Small intestine (tissue), 7 donors: ENCODE measurements at regions not wholly inside any gene's neighbourhood (a gene's known extent, or its start where the extent isn't known, plus 50 kb on each side); places are given as distances from the start of the nearest gene placed in this dataset.

Source experiments
- DNase-seq, 2 donors: peaks; one replicate each; pipeline versions ENCODE4 v3.0.0 to v3.0.0-alpha.2; 2013
- FAIRE-seq: peaks from 2 replicates; lab custom pipeline; 2012; peaks lifted over from hg19 to GRCh38; lab: Jason Lieb, UNC
- H3K27ac ChIP-seq, 3 donors: one replicate each; pipeline ENCODE4 v1.5.1; 2013; ENCODE audit warnings: low read length in 2 of 3, mild to moderate bottlenecking in 2 of 3, control low read depth in 1 of 3, inconsistent platforms in 1 of 3, low read depth in 1 of 3, moderate library complexity in 1 of 3
- H3K27me3 ChIP-seq, 3 donors: one replicate each; pipeline ENCODE4 v1.6.1; 2013; ENCODE audit warnings: low read length in 3 of 3, inconsistent platforms in 1 of 3; ENCODE audit not compliant: control insufficient read depth in 3 of 3, insufficient read depth in 3 of 3
- H3K36me3 ChIP-seq, 3 donors: one replicate each; pipeline ENCODE4 v1.6.1; 2013; ENCODE audit warnings: low read length in 3 of 3, inconsistent platforms in 1 of 3, low read depth in 1 of 3, mild to moderate bottlenecking in 1 of 3, moderate library complexity in 1 of 3; ENCODE audit not compliant: control insufficient read depth in 3 of 3, insufficient read depth in 2 of 3
- H3K4me1 ChIP-seq, 3 donors: one replicate each; pipeline ENCODE4 v1.6.1; 2013; ENCODE audit warnings: low read length in 2 of 3, inconsistent platforms in 1 of 3, low read depth in 1 of 3, mild to moderate bottlenecking in 1 of 3, moderate library complexity in 1 of 3; ENCODE audit not compliant: control insufficient read depth in 3 of 3, insufficient read depth in 2 of 3
- H3K4me3 ChIP-seq, 3 donors: one replicate each; pipeline ENCODE4 v1.5.1; 2013; ENCODE audit warnings: low read length in 3 of 3, control low read depth in 1 of 3, inconsistent platforms in 1 of 3, low read depth in 1 of 3, mild to moderate bottlenecking in 1 of 3, moderate library complexity in 1 of 3
- H3K9me3 ChIP-seq, 2 donors: one replicate each; pipeline ENCODE4 v1.6.1; 2013; ENCODE audit warnings: low read depth in 1 of 2, low read length in 1 of 2; ENCODE audit not compliant: control insufficient read depth in 2 of 2, insufficient read depth in 1 of 2
- WGBS, 3 donors: extraction: QIAGEN DNeasy Blood & Tissue Kit; methylation state at CpG; one replicate each; pipeline ENCODE4 v1.1.7; 2013; 5-methylcytosine and 5-hydroxymethylcytosine counted together
- donor health status: healthy with polysubstance abuse.
- donor health status: control.
- donor health status: control.
- donor health status: Bipolar disorder and iron deficiency.
- donor health status: healthy.

DNA sequence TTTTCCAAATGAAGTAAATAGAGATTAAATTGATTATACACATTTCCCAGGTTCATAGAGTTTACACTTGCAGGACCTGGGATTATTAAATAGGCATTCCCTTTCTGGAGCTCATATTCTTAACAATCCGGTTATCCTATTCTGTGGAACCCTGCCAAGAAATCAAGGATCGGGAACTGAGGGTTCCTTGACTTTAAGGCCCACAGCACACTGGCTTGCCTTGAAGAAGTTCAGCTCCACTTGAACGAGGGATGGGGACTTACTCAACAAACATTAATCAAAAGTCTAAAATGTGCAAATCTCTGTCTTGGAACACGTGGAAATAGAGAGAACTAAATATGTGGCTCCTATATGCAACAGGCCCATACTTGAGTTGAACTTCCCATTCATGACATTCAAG, 142.3 kb upstream of the RGPD4 start:
- DNase-seq (no peak), FAIRE-seq (no peak)
- 62 to 75% (median 66%) methylated on average over 4 of the region's 4 CpGs for WGBS, 3 donors
- H3K4me3 ChIP-seq = no peak overlapping the region
- no peak overlapping the region for H3K27ac ChIP-seq
- H3K9me3 ChIP-seq = no peaks in the 10 kb centered on the region
- no peaks in the 10 kb centered on the region for H3K4me1 ChIP-seq
- no peaks in the 10 kb centered on the region for H3K36me3 ChIP-seq
- H3K27me3 ChIP-seq = no peaks in the 10 kb centered on the region

DNA sequence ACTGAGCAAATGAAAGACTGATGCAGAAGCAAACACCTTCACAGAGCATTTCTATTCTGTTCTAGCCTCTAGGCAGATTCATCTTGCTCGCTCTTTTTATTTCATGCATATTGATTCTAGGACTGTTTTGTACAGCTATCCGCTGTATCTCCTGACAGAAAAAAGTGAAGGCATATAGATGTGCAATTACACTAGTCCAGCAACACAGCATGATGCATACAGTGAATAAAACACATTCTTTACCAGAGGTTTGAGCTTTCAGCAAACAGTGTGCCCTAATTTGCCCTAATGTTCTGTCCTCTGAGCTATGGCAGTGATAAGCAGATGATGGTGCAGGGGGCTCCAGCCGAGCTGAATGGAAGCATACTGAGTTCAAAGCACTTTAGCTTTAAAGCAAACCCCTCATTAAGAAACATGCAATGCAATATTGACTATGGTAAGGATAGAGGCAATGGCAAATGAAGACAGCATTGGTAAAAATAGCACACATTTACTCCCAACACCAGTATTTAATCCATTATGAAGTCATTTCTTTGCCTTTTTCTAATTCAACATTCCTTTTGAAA, 141.2 kb upstream of the RGPD4 start:
- Histone ChIP-seq H3K27ac (no peak overlapping the region), H3K36me3 (no peaks in the 10 kb centered on the region), H3K4me3 (no peak overlapping the region), H3K9me3 (no peaks in the 10 kb centered on the region), H3K27me3 (no peaks in the 10 kb centered on the region), H3K4me1 (no peaks in the 10 kb centered on the region)
- WGBS, 3 donors = 70 to 76% (median 71%) methylated on average over 3 of the region's 3 CpGs
- DNase-seq (no peak), FAIRE-seq (no peak)

DNA sequence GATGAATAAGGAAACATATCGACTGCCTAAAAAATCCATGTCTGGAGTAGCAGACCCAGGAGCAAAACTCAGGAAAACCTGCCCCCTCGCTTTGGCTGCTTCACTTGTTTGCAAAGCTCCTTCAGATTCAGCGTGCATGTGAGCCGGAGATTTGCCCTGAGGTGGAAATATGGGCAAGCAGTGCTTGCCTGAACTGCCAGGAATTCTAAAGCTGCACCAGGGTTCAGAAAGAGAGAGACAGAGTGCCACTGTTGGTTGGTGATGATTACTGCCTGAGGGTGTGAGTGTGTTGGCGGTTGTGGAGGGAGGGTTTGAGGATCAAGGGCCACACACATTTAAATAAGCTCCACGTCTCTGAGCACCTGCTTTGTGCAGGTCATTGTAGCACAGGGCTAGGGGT, 139.6 kb upstream of the RGPD4 start:
- no peak overlapping the region for H3K4me3 ChIP-seq
- DNase-seq (no peak), FAIRE-seq (no peak)
- no peaks in the 10 kb centered on the region for H3K36me3 ChIP-seq
- WGBS, 3 donors = 55 to 64% (median 59%) methylated on average over 6 of the region's 6 CpGs
- no peak overlapping the region for H3K27ac ChIP-seq
- H3K9me3 ChIP-seq = no peaks in the 10 kb centered on the region
- no peaks in the 10 kb centered on the region for H3K27me3 ChIP-seq
- H3K4me1 ChIP-seq = no peaks in the 10 kb centered on the region

DNA sequence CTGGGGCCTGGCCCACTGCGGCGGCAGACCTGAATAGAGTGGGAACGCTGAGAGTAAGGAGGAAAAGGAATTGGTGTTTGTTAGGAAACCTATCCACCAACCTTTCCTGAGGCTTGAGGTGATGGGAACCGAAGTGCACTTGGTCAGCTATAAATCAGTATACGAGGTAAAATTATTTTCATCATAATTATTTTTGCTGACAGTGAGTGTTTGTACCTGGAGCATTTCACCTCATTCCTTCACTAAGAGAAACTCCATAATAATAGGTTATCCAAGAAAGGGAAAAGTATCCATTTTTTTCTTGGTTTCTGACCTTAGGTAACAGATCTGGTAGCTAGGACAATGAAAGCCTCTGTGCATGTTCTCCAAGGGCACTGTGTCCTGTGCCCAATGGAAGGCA, 138.6 kb upstream of the RGPD4 start:
- Histone ChIP-seq H3K27me3 (no peaks in the 10 kb centered on the region), H3K27ac (no peak overlapping the region), H3K4me3 (no peak overlapping the region), H3K36me3 (no peaks in the 10 kb centered on the region), H3K4me1 (no peaks in the 10 kb centered on the region), H3K9me3 (no peaks in the 10 kb centered on the region)
- WGBS, 3 donors = 89 to 91% (median 90%) methylated on average over 5 of the region's 5 CpGs
- no peak for DNase-seq
- FAIRE-seq = no peak

DNA sequence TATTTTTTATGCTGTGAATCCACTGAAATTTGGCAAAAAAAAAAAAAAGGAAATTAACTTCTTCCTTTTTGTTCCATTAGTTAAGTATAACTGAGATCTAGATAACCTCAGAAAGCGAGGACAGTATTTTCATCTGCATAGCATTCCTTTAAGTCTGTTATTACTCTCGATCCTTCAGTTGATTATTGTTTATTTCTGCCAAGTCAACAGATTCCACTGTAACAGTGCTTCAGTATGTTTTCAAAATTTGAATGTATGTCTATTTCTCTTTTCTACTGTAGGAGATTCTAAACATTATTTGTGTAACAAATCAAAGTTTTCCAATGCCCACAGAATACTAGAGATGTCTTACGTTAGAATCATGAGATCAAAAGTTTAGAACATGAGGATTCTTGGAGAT, 133.1 kb upstream of the RGPD4 start:
- H3K4me1 ChIP-seq = no peaks in the 10 kb centered on the region
- no peaks in the 10 kb centered on the region for H3K9me3 ChIP-seq
- DNase-seq (no peak), FAIRE-seq (no peak)
- H3K4me3 ChIP-seq = no peak overlapping the region
- 71 to 80% (median 79%) methylated on average over 3 of the region's 3 CpGs for WGBS, 3 donors
- H3K27me3 ChIP-seq = no peaks in the 10 kb centered on the region
- no peaks in the 10 kb centered on the region for H3K36me3 ChIP-seq
- H3K27ac ChIP-seq = no peak overlapping the region

DNA sequence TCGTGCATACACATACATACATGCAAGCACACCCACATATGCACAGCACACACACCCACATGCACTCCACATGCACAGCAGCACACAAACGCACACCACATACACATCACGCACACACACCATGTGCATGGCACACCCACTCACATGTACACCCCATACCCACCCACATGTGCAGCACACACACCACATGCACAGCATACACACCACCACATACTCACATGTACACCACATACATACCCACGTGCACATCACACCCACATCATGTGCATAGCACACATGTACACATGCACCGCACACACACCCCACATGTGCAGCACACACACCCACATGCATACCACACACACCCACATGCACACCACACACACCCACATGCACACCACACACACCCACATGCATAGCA, 132.0 kb upstream of the RGPD4 start:
- Histone ChIP-seq H3K27me3 (no peaks in the 10 kb centered on the region), H3K27ac (no peak overlapping the region), H3K4me1 (no peaks in the 10 kb centered on the region), H3K9me3 (no peaks in the 10 kb centered on the region), H3K36me3 (no peaks in the 10 kb centered on the region), H3K4me3 (no peak overlapping the region)
- FAIRE-seq (no peak), DNase-seq (no peak)
- WGBS, 3 donors = 76 to 79% (median 77%) methylated on average over 5 of the region's 5 CpGs

DNA sequence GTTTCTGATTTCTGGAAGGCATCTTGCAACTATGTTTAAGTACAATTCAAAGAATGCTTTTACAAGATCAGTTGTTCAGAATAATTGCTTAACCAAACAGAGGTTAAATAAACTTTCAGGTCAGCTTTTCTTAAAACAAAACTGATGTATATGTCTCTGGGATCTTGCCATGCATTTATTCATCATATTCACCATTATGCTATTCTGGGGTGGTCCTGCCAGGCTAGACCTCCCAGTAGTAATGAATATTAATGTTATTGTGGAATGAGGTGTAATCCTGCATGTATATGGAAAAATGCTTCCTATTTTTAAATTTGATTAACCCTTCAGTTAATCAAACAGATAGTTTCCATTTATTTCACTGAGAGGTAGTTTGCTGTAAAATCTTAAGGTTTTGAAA, 129.3 kb upstream of the RGPD4 start:
- Histone ChIP-seq H3K27me3 (no peaks in the 10 kb centered on the region), H3K9me3 (no peaks in the 10 kb centered on the region), H3K27ac (no peak overlapping the region), H3K4me1 (no peaks in the 10 kb centered on the region), H3K36me3 (no peaks in the 10 kb centered on the region), H3K4me3 (no peak overlapping the region)
- no peak for FAIRE-seq
- no peak for DNase-seq

DNA sequence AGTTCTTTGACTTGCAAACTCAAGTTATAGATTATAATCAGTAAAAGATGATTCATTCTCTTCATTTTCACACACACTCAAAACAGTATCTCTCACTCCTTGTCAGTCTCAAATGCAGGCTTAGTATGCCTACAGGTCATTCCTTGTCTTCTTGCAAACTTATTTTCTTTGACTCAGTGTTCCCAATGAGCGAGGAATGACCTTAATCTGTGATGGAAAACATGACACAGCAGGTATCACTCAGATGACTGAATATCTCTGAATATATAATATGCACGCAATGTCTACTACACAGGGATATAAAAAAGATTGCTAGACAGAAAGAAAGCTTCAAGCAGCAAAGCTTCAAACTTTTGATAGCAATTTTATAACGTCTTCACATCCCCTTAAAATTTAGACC, 127.8 kb upstream of the RGPD4 start:
- Histone ChIP-seq H3K27ac (no peak overlapping the region), H3K9me3 (no peaks in the 10 kb centered on the region), H3K36me3 (no peaks in the 10 kb centered on the region), H3K4me1 (no peaks in the 10 kb centered on the region), H3K4me3 (no peak overlapping the region), H3K27me3 (no peaks in the 10 kb centered on the region)
- 53 to 61% (median 58%) methylated on average over 3 of the region's 3 CpGs for WGBS, 3 donors
- FAIRE-seq = no peak
- no peak for DNase-seq

DNA sequence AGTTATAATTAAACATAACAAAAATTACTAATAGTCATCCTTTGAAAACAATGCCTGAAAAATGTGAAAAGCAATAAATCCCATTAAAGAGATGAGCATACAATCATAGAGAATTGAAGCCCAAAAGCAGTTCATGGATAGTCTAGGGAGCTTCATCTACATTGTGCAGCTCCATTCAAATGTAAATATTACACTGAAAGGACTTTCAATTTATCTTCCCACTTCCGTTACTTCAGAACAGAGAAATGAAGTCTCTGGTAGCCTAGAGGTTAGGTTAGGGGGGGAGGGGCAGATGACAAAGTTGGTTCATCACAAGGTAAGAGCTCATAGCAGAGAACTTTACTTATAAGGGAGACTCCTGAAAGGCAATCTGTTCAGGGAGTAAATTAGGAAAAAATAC, 126.6 kb upstream of the RGPD4 start:
- no peaks in the 10 kb centered on the region for H3K36me3 ChIP-seq
- H3K4me1 ChIP-seq = no peaks in the 10 kb centered on the region
- FAIRE-seq = no peak
- WGBS, 3 donors = 79 to 89% (median 84%) methylated on average over 1 of the region's 1 CpG
- DNase-seq = no peak
- H3K27ac ChIP-seq = no peak overlapping the region
- H3K27me3 ChIP-seq = no peaks in the 10 kb centered on the region
- H3K4me3 ChIP-seq = no peak overlapping the region
- H3K9me3 ChIP-seq = no peaks in the 10 kb centered on the region
